A549 (cell line): ENCODE measurements at regions not wholly inside any gene's neighbourhood (a gene's known extent, or its start where the extent isn't known, plus 50 kb on each side); places are given as distances from the start of the nearest gene placed in this dataset.

Experiments
- POLR2A ChIP-seq: IDR thresholded peaks from 2 replicates; pipeline ENCODE4 v1.6.1; 2012; ENCODE audit warnings: mild to moderate bottlenecking, low read length
- RNF2 ChIP-seq: fragments of 200-600 bp; sonication (generic); IDR thresholded peaks from 2 replicates; pipeline ENCODE4 v1.6.1; 2016; ENCODE audit warnings: low read depth, mild to moderate bottlenecking, antibody characterized with exemption, moderate library complexity, borderline replicate concordance
- ZC3H11A ChIP-seq: fragments of 450-650 bp; IDR thresholded peaks from 2 replicates; pipeline ENCODE4 v1.6.1; 2014; ENCODE audit warnings: antibody characterized with exemption, mild to moderate bottlenecking
- TF ChIP-seq, protein P1 (sequence below): fragments of >200 bp; sonication (Bioruptor Twin); formaldehyde crosslinking; IDR thresholded peaks from 3 replicates; pipeline ENCODE4 v1.5.1; 2016

DNA sequence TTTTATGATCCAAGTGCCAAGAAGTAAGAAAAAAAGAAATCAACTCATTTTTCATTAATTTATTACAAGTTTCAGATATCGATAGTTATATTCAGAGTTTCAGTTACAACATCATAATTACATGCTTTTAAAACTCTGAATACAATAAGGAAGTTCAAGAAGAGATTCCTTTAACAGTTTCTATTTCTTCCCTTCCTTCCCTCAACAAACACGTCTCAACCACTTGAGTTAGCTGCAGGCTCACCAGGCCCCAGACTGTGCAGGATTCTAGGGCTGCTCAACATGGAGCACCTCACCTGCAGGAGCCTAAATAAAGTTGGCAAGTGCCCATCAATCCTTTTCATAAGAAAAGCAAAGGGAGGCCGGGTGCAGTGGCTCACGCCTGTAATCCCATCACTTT, 79.2 kb upstream of the FNDC3B start:
- no peak for TF ChIP-seq ZC3H11A
- TF ChIP-seq POLR2A, result no peak
- TF ChIP-seq RNF2, result no peak
- TF ChIP-seq, protein P1, sequence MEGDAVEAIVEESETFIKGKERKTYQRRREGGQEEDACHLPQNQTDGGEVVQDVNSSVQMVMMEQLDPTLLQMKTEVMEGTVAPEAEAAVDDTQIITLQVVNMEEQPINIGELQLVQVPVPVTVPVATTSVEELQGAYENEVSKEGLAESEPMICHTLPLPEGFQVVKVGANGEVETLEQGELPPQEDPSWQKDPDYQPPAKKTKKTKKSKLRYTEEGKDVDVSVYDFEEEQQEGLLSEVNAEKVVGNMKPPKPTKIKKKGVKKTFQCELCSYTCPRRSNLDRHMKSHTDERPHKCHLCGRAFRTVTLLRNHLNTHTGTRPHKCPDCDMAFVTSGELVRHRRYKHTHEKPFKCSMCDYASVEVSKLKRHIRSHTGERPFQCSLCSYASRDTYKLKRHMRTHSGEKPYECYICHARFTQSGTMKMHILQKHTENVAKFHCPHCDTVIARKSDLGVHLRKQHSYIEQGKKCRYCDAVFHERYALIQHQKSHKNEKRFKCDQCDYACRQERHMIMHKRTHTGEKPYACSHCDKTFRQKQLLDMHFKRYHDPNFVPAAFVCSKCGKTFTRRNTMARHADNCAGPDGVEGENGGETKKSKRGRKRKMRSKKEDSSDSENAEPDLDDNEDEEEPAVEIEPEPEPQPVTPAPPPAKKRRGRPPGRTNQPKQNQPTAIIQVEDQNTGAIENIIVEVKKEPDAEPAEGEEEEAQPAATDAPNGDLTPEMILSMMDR, result no peak
